ENCODE measurements at regions not wholly inside any gene's neighbourhood (a gene's known extent, or its start where the extent isn't known, plus 50 kb on each side); places are given as distances from the start of the nearest gene placed in this dataset.

DNA sequence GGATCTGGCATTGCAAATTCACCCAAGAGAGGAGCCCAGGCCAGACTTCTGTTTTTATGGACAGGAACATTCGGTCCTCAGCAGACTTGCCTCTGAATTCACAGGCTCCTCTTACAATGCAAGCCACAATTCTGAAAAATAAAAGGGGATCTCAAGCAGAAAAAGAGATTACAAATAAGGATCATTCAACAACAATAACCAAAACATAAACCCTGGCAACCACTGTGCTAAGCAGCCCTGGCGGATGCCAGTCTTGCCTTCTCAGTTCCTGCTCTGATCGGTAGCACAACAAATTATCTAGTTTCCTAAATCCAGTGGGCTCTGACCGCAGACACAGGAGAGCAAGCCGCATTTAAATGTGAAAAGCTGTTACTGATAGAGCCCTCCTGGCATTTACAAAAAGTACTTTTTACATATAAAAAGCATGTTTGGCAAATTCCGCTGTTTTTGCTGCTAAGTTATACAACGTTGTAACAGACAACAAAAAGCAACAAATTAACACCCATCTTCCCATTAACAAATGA lies 123.4 kb upstream of the FOXD3 start:
- DNase-seq (ENCODE audit: low read depth, low spot score) = no peak

- DNase-seq (ENCODE audit: low read depth, low spot score) = no peak
Measured at GRCh38 chr1:63199706-63200335, 122.5 kb upstream of the FOXD3 start.

DNA sequence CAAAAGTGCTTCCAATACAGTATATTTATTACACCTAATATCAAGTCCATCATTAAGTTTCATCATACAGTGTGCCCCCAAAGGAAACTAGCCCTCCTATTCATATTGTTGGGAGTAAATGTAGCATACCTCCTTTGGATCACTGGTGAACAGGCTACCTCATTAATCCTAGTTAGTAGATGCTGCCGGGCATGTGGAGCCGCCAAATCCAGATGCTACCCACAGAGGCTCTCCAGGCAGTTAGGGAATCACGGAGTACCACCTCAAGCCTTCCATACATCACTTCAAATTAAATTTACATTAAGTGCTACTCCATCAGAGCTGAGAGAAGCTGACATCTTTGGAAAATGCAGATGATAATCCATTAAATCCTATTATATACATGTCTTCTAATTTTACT lies 121.7 kb upstream of the FOXD3 start:
- no peak for DNase-seq (ENCODE audit: low read depth, low spot score)

DNA sequence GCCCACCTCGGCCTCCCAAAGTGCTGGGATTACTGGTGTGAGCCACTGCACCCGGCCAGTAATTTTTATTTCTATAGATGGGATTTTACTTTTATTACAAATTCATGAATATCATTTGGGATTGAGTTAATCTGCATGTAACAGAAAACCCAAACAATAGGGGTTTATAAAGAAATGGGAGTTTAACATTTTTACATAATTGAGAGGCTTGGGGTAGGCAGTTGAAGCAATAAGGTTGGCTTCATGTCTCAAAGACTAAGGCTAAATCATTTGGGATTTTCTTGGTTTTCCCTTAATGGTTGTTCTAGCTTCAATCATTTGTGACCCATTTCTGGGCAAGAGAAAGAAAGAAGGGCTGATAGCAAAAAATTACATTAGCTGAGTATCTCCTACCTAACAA lies 118.7 kb upstream of the FOXD3 start:
- no peak for DNase-seq (ENCODE audit: low read depth, low spot score)

DNA sequence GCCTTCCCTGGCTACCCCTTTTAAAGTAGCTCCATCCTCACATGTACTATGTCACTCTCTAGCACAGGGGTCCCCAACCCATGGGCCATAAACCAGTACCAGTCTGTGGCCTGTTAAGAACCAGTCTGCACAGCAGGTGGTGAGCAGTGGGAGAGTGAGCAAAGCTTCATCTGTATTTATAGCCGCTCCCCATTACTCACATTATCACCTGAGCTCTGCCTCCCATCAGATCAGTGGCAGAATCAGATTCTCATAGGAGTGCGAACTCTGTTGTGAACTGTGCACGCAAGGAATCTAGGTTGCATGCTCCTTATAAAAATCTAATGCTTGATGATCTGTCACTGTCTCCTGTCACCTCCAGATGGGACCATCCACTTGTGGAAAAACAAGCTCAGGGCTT lies 116.6 kb upstream of the FOXD3 start:
- DNase-seq (ENCODE audit: low read depth, low spot score) = no peak

DNA sequence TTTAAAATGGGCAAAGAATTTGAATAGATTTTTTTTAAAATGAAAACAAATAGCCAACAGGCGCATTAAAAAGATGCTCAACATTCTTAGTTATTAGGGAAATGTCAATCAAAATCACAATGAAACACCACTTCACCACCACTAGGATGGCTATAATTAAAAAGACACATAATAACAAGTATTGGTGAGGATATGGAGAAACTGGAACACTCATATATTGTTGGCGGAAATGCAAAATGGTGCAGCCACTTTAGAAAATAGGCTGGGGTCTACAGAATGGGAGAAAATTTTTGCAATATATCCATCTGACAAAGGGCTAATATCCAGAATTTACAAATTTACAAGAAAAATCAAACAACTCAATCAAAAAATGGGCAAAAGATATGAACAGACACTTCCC lies 107.8 kb upstream of the FOXD3 start:
- DNase-seq (ENCODE audit: low read depth, low spot score) = no peak

GRCh38 chr1:63223426-63223825 lies 98.9 kb upstream of the FOXD3 start:
- no peak for DNase-seq (ENCODE audit: low read depth, low spot score)

DNA sequence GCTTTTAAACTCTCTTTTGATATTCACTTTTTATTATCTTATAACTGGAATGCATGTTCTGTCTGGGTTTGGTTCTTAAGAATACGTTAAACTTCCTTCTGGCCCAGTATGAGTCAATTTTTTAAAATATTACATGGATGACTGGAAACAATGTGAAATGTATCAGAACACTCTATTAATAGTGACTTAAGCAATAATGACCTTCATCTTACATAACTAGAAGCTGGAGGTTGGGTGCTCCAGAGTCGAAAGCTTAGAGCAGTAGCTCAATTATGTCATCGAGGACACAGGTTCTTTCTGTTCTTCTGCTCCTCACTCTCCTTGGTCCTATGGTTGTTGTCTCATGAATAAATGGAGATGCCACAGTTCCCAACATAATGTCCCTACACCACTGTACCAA lies 91.6 kb upstream of the FOXD3 start:
- DNase-seq (ENCODE audit: low read depth, low spot score) = no peak

- DNase-seq (ENCODE audit: low read depth, low spot score) = no peak
Measured at GRCh38 chr1:63238721-63239120, 83.6 kb upstream of the FOXD3 start.

DNA sequence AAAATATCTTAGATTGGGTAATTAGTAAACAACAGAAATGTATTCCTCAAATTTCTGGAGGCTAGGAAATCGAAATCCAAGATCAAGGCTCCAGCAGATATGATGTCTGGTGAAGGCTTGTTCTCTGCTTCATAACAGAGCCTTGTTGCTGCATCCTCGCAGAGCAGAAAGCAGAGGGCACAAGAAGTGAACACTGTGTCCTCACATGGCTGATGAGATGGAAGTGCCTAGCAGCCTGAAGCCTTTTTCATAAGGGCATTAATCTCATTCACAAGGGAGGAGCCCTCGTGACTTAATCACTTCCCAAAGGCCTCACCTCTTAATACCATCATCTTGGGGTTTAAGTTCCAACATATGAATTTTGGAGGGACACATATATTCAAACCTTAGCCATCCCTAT lies 77.2 kb upstream of the FOXD3 start:
- no peak for DNase-seq (ENCODE audit: low read depth, low spot score)

GRCh38 chr1:63248216-63248615 lies 74.2 kb upstream of the FOXD3 start:
- no peak for DNase-seq (ENCODE audit: low read depth, low spot score)

DNA sequence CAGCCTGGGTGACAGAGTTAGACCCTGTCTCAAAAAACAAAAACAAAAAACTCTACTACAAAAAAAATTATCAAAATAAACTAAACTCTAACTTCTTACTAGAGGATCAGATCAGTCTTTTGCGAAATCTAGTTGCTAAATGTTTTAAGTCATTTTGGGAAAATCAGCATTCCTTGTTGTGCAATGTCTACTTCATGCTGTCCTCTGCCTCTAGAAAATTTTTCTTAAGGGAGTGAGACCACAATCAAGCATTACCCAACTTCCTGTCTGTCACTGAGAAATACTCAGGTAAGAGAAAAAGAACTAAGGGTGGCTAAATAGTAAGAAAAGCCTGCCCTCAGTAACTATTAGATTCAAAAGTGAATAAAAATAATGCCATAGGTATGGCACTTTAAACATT lies 67.2 kb upstream of the FOXD3 start:
- no peak for DNase-seq (ENCODE audit: low read depth, low spot score)

GRCh38 chr1:63261736-63262458 lies 60.5 kb upstream of the FOXD3 start:
- no peak for DNase-seq (ENCODE audit: low read depth, low spot score)

GRCh38 chr1:63262459-63262770 lies 60.0 kb upstream of the FOXD3 start:
- no peak for DNase-seq (ENCODE audit: low read depth, low spot score)

DNA sequence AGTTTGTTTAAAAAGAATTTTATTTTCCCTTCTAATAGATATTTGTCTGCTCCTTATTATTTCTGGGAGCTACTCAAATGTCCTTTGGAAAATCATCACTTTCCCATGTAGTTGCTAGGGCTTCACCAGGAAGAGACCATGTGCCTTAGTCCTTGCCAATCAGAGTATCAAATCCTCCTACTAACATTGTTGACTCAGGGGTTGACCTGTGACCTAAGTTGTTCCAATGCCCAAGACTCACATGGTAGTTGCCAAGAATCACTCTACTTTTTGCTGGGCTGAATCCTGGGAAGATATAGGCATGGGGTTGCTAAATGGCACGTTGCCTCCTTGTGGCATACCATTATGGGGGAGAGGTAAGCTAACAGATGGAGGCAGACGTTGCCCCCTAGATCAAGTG lies 58.2 kb upstream of the FOXD3 start:
- no peak for DNase-seq (ENCODE audit: low read depth, low spot score)

GRCh38 chr1:63266857-63267256 lies 55.5 kb upstream of the FOXD3 start:
- DNase-seq (ENCODE audit: low read depth, low spot score) = no peak

GRCh38 chr1:63268876-63269275 lies 53.5 kb upstream of the FOXD3 start:
- DNase-seq (ENCODE audit: low read depth, low spot score) = no peak

- no peak for DNase-seq (ENCODE audit: low read depth, low spot score)
Measured at GRCh38 chr1:63269571-63269970, 52.8 kb upstream of the FOXD3 start.
